ENCODE measurements at regions not wholly inside any gene's neighbourhood (a gene's known extent, or its start where the extent isn't known, plus 50 kb on each side); places are given as distances from the start of the nearest gene placed in this dataset.

DNA sequence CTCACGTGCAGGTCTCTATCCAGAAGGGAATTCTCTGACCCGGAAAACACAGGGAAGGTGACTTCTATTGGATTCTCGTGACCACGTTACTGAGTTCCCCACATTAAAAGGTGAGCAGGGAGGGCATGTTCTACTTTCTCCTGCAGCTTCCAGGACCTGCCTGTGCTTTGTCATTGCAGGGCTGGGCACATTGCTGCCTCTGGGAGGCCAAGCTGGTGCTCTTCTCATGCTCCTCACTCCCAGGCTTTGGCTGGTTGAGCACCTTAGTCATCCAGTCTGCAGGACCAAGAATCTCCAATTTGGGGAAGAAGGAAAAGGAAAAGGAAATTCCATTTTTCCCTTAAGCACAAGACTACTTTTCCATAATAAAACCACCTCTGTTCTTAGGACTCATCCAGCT lies 86.5 kb upstream of the TMEM72 start:
- H3K4me3 ChIP-seq (ENCODE audit: low read length), result no peak overlapping the region
- DNase-seq (ENCODE audit: low read depth), result peak; percentile 5
- TF ChIP-seq, protein P1, sequence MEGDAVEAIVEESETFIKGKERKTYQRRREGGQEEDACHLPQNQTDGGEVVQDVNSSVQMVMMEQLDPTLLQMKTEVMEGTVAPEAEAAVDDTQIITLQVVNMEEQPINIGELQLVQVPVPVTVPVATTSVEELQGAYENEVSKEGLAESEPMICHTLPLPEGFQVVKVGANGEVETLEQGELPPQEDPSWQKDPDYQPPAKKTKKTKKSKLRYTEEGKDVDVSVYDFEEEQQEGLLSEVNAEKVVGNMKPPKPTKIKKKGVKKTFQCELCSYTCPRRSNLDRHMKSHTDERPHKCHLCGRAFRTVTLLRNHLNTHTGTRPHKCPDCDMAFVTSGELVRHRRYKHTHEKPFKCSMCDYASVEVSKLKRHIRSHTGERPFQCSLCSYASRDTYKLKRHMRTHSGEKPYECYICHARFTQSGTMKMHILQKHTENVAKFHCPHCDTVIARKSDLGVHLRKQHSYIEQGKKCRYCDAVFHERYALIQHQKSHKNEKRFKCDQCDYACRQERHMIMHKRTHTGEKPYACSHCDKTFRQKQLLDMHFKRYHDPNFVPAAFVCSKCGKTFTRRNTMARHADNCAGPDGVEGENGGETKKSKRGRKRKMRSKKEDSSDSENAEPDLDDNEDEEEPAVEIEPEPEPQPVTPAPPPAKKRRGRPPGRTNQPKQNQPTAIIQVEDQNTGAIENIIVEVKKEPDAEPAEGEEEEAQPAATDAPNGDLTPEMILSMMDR (IDR thresholded peaks at IDR 0.05; ENCODE audit: insufficient read depth, low read depth, low read length, missing control alignments), result no peak

DNA sequence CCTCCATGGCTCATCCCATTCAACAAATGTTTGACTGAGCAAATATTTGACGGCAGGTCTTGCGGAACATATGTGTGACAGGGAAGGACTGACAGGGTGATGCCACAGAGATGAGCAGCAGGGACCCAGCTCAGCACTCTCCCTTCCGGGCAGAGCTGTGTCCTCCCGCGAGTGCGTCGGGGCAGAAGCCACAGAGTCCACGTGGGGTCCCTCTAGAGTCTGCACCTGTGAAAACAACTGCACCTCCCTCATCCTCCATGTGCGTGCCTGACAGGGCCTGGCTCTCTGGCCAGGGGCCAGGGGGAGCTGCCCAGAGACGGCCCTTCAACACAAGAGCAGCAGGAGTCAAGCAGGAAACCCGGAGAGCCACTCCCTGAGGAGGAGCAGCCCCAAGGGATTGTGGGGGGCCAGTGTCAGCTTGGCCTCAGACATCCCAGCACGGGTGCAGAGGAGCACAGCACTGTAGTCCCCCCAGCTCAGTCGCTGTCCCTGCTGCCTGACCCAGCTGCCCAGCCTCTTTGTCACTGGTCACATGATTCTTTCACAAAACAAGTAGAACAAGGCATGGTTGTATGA lies 83.6 kb upstream of the TMEM72 start:
- TF ChIP-seq, protein P1 (IDR thresholded peaks at IDR 0.05; ENCODE audit: insufficient read depth, low read depth, low read length, missing control alignments), result no peak
- H3K4me3 ChIP-seq (ENCODE audit: low read length), result no peak overlapping the region
- no peak for DNase-seq (ENCODE audit: low read depth)

DNA sequence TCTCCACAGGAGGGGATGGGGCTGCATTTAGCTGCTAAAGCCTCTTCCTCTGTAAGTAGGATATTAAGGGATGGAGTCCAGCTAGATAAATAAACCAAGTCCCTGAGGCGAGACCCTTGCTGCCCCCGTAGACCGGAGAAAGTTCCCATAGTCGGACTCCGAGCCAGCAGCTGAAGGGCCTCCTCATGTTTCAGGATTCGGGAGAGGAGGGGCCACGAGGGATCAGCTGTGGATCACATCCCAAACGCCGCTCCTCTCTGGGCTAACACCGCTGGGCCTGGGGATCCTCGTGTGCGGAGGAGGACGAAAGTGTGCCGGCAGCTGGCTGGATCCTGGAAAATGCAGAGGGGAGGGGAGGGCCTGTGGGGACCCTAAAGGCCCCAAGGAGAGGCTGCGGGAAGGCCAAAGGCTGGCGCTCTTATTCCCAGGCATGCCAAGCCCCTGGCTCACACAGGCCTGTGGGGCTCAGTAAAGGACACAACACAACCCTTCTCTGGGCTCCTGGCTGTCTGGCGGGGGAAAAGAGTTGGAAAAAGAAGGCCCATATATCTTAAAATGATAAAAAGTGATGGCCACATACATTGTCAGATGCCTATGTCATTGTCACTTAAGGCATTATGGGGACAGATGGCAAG lies 82.5 kb upstream of the TMEM72 start:
- TF ChIP-seq, protein P1 (IDR thresholded peaks at IDR 0.05; ENCODE audit: insufficient read depth, low read depth, low read length, missing control alignments), result no peak
- no peak for DNase-seq (ENCODE audit: low read depth)

DNA sequence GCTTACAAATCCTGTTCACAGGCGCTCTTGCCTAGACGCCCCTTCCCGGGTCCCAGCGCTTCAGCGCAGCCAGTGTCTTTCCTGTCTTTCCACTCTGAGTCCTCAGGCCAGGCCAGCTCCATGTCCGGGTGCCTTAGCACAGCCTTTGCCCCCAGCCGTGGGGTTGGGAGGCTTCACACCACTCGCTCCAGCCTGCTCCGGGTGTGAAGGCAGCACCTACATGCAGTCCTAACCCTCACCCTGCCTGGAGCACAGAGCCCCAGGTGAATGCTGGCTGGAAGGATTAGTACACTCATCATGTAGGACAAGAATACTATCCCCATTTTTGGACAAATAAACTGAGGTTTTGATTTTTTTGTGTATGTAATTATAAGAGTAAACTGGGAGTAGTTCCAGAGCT lies 81.7 kb upstream of the TMEM72 start:
- H3K4me3 ChIP-seq (ENCODE audit: low read length), result no peak overlapping the region
- TF ChIP-seq, protein P1 (IDR thresholded peaks at IDR 0.05; ENCODE audit: insufficient read depth, low read depth, low read length, missing control alignments), result no peak
- no peak for DNase-seq (ENCODE audit: low read depth)

More for the DNA sequence above, 82.5 kb upstream of the TMEM72 start:
- no peak overlapping the region for H3K4me3 ChIP-seq (ENCODE audit: low read length)

DNA sequence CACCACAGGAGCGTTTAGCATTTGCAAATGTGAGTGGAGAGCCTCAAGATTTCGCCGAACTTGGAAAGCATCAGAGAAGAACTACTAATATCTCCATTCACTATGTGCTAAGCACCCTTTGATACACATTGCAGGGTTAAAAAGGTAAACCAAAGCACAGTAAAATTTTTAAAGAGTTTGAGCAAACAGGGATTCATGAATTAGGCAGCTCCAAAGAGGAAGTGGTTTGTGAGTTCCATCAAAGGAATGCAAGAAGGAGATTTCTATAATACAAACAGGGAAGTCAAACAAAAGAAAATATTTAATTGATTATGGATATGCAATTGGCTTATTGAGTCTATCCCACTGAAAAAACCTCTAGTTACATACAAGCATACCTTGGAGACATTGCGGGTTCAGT lies 81.1 kb upstream of the TMEM72 start:
- peak; percentile 44 for DNase-seq (ENCODE audit: low read depth)
- H3K4me3 ChIP-seq (ENCODE audit: low read length), result no peak overlapping the region
- TF ChIP-seq, protein P1 (IDR thresholded peaks at IDR 0.05; ENCODE audit: insufficient read depth, low read depth, low read length, missing control alignments), result no peak

DNA sequence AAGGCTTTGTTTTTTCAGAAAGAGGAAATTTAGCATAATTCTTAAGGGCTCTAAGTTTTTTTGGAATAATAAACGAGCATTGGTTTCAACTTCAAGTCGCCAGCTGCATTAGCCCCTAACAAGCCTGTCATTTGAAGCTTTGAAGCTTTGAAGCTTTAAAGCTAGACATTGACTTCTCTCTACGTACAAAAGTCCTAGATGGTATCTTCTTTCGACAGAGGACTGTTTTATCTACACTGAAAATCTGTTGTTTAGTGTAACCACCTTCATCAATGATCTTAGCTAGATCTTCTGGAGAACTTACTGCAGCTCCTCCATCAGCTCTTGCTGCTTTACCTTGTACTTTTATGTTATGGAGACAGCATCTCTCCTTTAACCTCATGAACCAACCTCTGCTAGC lies 79.6 kb upstream of the TMEM72 start:
- TF ChIP-seq, protein P1 (IDR thresholded peaks at IDR 0.05; ENCODE audit: insufficient read depth, low read depth, low read length, missing control alignments), result no peak
- DNase-seq (ENCODE audit: low read depth), result no peak
- H3K4me3 ChIP-seq (ENCODE audit: low read length), result no peak overlapping the region

Data from epithelial cell of esophagus (primary cell).